ENCODE measurements at regions not wholly inside any gene's neighbourhood (a gene's known extent, or its start where the extent isn't known, plus 50 kb on each side); places are given as distances from the start of the nearest gene placed in this dataset.

DNA sequence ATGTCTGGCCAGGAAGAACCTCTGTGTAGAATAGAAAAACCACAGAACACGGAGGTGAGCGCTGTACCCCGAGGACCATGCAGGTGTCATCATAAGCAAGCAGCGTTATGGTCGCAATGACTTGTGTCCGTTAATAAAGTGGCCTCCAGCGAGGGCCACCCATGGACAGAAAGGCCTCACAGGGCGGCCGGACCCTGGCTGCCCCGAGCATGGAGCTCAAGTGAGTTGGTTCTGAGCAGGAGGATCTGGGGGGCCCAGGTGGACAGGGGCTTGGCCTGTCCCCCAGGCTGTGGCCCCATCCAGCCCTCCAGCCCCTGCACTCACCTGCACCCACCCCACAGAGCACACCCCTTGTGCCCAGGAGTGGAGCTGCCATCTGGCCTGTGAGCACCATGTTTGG is 133.8 kb downstream of the BRD1 start:
- TF ChIP-seq POLR2AphosphoS5 (IDR thresholded peaks at IDR 0.05; ENCODE audit: borderline replicate concordance, low read depth, low read length) (no peak), FOXP2 (optimal IDR thresholded peaks at IDR 0.05; ENCODE audit: control extremely low read depth, extremely low read length, insufficient read depth) (no peak), EZH2 (IDR thresholded peaks at IDR 0.05) (no peak)
